GM21515 (cell line): ENCODE measurements at regions not wholly inside any gene's neighbourhood (a gene's known extent, or its start where the extent isn't known, plus 50 kb on each side); places are given as distances from the start of the nearest gene placed in this dataset.

ENCODE experiments used
- ATAC-seq: cut with Tn5 transposase; IDR thresholded peaks from one replicate; pipeline ENCODE4 v1.9.1; 2021; ENCODE audit not compliant: unreplicated experiment

DNA sequence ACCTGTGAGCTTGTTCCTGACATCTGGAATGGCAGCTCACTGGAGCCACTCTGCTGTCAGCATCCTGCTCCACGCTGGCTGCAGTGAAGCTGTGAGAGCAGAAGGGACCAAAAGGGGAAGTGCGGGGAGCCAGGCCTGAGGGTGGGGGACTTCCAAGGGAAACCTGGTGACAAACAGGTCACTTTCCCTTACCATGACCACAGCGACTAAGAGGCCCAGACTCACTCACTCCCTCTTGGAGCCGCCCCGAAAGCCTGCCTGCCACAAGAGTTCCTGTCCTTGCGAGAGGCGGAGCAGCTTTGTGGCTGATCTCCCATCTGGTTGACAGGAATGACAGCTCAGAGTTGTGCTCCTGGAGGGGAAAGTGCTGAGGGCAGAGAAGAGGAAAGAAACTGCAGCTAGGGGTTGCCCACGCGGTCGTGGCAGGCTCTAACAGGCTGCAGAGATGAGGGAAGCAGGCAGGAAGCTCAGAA lies 183.8 kb upstream of the NTM start:
- ATAC-seq, result peak; percentile 87

GRCh38 chr11:131190446-131190845 lies 180.0 kb upstream of the NTM start:
- no peak for ATAC-seq

DNA sequence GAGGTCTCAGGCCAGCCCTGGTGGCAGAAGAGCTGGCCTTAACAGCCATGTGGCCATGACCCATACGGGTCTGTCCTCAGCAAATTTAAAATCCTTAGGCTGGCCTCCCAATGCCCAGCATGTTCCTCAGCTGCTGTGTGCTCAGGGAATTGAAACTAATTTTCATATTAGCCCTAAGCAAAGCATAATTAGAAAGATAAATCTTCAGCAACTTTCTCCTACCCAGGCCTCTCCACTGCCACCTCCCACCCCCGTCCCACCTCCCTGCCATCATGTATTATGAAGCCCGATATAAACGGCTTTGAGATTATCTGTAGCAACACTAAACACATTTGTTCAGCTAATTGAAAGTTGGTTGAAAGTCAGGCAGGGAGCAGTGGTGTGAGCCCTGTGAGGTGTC lies 178.8 kb upstream of the NTM start:
- ATAC-seq, result no peak

- no peak for ATAC-seq
These were observed 177.8 kb upstream of the NTM start for GRCh38 chr11:131192628-131193027.

- no peak for ATAC-seq
These were observed 177.3 kb upstream of the NTM start for GRCh38 chr11:131193031-131193501.

DNA sequence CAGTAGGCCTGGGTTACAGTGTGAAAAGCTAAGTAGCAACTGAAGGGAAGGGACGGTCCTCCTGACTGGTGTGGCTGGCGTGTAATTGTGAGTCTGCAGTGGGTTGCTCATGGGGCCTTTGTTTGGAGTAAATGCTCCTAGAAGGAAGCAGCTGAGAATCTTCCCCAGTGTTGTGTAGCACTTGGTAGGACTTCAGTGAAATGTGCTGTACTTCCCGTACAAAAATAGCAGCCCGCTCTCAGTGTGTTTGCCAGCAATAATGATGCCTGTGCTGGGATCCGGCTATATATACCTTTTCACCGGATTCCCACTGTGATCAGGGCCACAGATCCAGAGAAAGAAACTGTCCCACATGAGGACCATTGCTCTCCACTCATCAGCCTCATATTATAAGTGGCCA lies 175.7 kb upstream of the NTM start:
- ATAC-seq, result no peak

DNA sequence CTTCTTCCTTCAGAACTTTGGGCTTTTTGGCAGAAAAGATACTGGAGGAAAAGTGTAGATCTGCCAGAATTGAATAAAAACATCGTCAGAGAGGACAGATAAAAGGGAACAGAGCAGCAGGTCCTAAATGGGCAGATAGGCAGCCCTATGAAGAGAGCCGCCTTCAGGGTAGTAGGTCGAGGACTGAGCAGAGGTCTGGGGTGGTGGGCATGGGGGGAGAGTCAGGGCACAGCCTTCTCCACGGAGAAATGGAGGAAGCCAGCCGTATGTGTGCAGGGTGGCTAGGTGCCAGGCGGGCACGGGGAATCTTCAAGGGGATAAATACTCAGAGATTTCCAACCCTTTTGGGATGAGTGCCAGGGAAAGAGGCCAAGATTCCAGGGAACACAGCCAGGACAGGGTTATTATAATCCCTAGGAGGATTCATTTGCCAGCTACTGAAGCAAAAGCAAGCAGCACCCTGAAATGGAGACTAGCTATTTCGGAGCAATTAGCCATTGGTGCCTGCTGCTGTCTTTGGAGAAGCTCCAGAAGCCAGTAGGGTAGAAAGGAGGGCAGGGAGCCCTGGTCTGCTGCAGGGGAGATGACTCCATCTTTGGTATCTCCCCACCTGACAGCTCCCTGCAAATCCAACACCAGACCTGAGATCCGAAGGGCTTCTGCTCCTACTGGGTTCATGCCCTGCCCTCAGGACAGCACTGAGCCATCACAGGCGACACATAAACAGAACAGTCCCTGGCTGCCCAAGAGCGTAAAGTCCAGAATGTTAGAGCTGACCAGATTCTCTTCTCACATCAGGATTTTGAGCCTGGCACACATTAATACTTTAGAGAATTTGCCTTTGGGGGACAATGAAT lies 174.5 kb upstream of the NTM start:
- ATAC-seq, result no peak

DNA sequence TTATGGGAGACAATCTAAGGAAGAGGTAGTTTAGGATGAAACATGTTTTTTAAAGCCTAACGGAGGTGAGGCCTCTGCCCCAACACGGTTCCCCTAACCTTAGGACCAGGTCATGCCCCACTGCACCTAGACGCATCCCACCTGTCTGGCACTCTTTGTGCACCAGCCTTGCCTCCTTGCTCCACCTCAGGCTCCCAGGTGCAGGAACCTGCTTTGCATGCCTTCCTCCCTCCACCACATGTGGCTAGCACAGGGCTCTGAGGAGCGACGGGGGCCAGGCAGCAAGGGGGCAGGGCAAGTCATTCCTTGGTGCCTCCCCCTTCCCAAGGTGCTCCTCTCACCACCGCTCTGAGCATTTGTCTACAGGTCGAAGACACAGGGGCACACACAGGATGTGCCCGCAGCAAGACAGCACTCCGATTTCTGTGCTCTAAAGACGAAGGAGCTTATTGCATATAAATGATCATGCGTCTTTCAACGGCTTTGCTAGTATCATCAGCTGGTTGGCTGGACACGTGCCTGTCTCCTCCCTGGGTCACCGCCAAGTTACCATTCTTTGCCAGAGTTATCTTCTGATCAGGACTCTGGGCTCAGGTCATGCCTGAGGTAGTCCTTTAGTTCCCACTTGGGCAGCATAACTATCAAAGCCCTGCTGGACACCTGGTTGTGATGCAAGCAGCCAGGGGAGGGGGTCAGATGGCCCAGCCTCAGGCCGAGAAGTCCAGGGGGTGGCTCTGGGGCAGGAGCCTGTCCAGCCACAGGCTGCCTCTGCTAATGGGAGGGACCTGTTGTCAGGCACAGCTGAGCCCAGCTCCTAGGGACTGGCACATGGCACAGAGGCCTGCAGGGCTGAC lies 172.0 kb upstream of the NTM start:
- no peak for ATAC-seq

- no peak for ATAC-seq
These were observed 171.5 kb upstream of the NTM start for GRCh38 chr11:131199015-131199280.

DNA sequence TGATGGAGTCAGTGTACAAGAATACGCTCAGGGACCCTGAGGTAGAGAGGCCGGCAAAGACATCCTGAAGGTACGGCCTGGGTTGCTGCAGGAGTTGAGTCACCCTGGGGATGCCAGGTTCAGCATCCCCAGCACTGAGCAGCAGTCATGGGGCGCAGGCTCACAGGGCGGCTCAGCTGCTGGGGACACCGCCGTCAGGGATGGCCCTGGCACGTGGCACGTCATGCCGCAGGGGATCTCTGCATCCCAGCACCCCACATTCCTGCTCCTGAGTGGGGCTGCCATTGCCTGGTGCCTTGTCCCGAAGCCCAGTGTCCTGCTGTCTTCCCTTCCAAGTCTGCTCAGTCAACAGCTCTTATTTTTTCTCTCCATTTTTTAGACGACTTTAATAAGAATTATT lies 168.7 kb upstream of the NTM start:
- no peak for ATAC-seq

DNA sequence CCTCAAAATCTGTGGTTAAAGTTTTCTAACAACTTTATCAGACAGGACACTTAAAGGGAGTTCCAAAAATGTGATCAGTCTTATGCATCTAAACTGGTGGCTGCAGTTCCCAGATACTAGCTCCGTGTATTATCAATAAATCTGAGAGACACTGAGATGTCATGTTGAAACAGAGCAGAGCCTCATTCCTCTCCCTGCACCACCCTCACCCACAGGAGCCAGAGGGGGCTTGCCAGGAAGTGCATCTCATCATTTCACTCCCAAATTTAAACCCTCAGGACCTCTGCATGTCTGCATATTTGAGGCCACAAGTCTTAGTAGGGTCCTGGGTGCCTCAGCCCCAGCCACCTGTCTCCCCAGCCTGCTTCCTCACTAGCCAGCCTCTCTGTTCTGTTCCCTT lies 167.4 kb upstream of the NTM start:
- no peak for ATAC-seq

- ATAC-seq, result no peak
These were observed 166.1 kb upstream of the NTM start for GRCh38 chr11:131204282-131204681.

DNA sequence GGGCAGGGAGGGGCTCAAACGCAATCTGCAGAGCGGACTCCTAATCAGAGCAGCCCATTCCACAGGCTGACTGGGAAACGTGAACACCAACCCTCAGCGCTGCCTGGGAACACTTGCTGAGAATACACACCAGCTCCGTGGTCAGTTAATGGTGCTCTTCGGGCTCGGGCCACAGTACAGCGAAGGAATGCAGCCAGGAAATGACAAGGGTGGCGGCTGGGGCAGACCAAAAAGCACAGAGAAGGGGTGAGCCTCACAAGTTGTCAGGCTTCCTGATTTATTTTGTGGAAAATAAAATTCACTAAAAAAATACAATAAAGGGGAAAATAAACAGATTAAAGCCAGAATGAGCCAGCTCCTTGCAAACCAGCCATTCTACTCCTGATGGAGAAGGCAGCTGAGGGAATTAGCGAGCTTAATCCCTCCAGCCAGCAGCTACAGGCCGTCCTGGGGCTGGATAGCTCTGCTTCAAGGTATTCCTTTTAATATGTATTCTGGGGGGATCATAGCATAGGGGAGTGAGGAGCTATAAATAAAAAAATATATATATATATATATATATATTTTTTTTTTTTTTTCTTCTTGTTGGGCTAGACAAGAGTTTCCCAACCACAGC lies 165.5 kb upstream of the NTM start:
- ATAC-seq, result no peak

DNA sequence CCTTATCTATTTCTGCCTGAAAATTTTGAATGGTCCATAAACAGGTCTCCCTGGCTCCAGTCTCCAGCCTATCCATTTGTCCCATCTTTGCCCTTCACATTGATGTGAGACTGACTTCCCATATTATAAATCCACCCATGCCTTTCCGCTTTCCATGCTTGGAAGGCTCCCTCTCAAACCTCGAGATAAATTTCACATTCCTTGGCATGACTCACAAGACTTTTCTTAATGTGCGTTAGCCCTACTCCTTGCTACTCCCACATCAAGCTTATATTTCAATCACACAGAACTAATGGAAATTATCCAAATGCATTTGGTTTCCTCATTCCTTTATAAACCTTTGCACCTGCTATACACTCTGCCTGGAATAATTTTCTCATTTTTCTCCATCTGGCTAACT lies 163.7 kb upstream of the NTM start:
- ATAC-seq, result no peak

DNA sequence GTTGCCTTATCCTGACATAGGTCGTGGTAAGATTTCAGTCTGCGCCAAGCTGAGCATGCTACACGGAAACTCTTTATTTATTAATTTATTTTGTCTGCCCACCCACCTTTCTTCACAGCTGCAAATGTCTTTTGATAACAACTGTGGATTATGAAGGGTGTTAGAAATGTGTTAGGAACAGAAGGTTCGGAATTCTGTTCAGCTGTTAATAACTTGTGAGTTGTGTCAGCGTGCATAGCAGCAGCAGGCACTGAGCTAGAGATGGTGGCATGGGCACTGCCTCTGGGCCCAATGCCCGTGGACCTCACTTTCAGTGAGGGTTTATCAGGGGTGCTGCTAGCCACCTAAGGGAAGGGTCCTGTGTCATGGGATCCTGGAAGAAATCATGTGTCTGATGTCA lies 162.5 kb upstream of the NTM start:
- ATAC-seq, result no peak

DNA sequence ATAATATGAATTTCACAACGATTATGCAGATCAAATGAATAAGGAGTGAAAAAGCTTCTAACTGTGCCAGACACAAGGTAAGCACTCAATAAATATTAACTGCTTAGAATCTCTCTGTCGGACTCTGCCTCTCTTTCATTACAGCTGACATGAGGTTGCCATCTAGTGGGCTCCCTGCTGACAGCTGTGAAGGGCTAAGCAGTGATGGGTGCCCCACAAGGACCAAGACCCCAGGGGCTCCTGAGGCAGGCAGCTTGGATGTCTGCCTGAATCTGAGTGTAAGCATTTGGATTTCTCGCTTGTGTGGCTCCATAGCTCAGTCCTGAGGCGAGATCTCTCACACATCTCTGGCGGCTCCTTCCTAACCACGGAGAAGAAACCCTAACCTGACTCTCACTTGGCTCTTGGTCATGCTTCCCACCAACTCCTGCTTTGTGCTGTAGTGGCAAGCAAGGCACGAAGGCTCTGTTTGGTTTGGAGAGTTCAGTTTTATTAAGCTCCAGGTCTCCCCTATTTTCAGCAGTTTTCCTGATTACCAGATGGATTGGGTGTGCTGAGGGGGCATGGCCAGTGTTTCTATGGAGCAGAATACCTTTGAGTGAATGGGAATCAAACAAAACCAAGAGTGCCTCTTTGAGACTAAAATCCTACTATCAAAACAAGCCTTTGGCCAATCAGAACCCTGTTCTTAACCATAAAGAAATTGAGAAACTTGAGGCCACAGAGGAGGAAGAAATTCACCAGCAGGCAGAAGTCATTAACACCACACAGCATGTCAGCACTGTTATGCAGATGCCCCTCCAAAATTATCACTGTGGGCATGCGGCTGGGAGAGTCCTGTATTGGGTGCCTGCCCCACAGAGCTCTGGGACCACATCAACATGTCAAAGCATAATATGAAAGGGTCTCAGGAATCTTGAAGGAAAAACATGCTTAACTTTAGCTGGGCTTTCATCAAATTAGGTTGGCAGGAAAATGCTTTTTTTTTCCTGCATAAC lies 152.8 kb upstream of the NTM start:
- ATAC-seq, result no peak

- ATAC-seq, result no peak
These were observed 151.9 kb upstream of the NTM start for GRCh38 chr11:131218542-131218941.

GRCh38 chr11:131219646-131220045 lies 150.8 kb upstream of the NTM start:
- ATAC-seq, result no peak

DNA sequence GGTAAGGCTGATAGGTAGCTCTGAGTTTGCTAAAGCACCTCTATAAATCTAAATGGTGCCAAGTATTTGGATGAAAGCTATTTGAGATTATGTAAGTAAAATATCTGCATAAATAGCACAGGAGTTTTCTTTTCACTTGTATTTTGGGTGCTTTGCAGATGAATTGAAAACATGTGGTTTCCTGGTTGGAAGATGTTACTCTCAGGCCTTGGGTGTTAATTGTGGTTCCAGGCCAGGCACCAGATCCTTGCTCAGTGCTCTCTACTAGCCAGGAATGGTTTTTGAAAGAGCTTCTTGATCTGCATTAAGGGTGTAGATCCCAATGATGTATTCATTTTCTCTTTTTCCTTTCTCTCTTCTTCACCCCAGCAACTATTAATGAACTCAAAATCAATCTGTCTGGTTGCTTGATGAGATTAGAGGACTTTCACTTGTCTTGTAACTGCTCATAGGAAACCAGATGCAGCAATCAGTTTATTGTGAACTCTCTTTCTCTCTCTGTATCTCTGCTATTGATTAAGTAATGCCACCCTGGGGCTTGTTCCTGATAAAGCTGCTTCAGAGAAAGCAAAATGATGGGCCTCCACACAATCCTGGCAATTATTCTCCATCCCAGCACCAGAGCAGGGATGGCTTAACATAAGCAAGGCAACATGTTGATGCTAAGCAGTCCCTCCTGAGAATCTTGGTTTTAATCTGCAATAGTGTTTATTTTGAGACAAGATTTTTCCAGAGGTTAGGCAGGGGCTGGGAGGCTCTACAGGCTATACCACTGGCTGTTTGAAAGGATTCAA lies 147.0 kb upstream of the NTM start:
- ATAC-seq, result no peak

DNA sequence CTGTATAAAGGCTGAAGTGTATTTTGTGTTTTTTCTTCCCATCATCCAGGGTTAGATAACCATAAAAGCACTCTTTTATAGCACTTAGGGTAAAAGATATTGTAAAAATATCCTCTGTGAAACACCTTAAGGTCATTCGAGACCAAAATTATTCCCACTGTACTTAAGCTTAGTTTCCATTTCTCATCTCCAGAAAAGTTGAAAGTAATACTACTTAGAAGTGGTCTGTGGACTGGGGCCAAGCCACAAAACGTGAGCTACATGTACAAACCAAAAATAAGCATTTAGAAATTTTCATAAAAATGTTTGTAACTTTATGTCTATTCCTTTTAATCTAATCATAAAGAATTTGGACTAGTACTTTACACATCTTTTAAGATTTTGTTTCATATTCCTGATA lies 142.0 kb upstream of the NTM start:
- no peak for ATAC-seq
